SK-N-SH treated with all-trans-retinoic acid at 6 μM for 48 hours (cell line): ENCODE measurements at regions not wholly inside any gene's neighbourhood (a gene's known extent, or its start where the extent isn't known, plus 50 kb on each side); places are given as distances from the start of the nearest gene placed in this dataset.

Source experiments
- ATAC-seq: fragments of 200-7000 bp; cut with Tn5 transposase; 3 replicates; pipeline ENCODE4 v1.9.1; 2020; ENCODE audit warnings: mild to moderate bottlenecking, moderate library complexity
- ARNTL ChIP-seq: fragments of 450-650 bp; formaldehyde crosslinking; IDR thresholded peaks from 2 replicates; pipeline ENCODE4 v1.5.0; 2020; ENCODE audit warnings: low read depth, mild to moderate bottlenecking, moderate library complexity, borderline replicate concordance
- BACH2 ChIP-seq: fragments of 250-450 bp; sonication (Bioruptor Pico); IDR thresholded peaks from 2 replicates; pipeline ENCODE4 v1.9.0; 2021; ENCODE audit warnings: mild to moderate bottlenecking, borderline replicate concordance
- CSDC2 ChIP-seq: fragments of 250-450 bp; sonication (Bioruptor Pico); IDR thresholded peaks from 2 replicates; pipeline ENCODE4 v1.5.0; 2020; ENCODE audit warnings: mild to moderate bottlenecking, moderate library complexity
- ESRRG ChIP-seq: fragments of 250-450 bp; sonication (Bioruptor Pico); IDR thresholded peaks from 2 replicates; pipeline ENCODE4 v1.6.1; 2021; ENCODE audit warnings: mild to moderate bottlenecking
- GLIS3 ChIP-seq: fragments of 250-450 bp; sonication (Bioruptor Pico); IDR thresholded peaks from 2 replicates; pipeline ENCODE4 v1.5.0; 2020; ENCODE audit warnings: mild to moderate bottlenecking, moderate library complexity
- ISL1 ChIP-seq: fragments of 250-450 bp; sonication (Bioruptor Pico); IDR thresholded peaks from 2 replicates; pipeline ENCODE4 v2.1.2; 2022; ENCODE audit warnings: mild to moderate bottlenecking, moderate library complexity
- OSR1 ChIP-seq: fragments of 250-450 bp; sonication (Bioruptor Pico); IDR thresholded peaks from 2 replicates; pipeline ENCODE4 v1.8.0; 2022; ENCODE audit warnings: moderate library complexity, mild to moderate bottlenecking, inconsistent platforms
- PPARA ChIP-seq: fragments of 250-450 bp; sonication (Bioruptor Pico); IDR thresholded peaks from 2 replicates; pipeline ENCODE4 v1.5.0; 2020; ENCODE audit warnings: mild to moderate bottlenecking, borderline replicate concordance
- RARB ChIP-seq: fragments of 250-450 bp; sonication (Bioruptor Pico); IDR thresholded peaks from 2 replicates; pipeline ENCODE4 v1.8.0; 2021; ENCODE audit warnings: mild to moderate bottlenecking, moderate library complexity
- SNAI2 ChIP-seq: fragments of 250-450 bp; sonication (Bioruptor Pico); IDR thresholded peaks from 2 replicates; pipeline ENCODE4 v1.5.0; 2020; ENCODE audit warnings: mild to moderate bottlenecking, moderate library complexity
- TOX ChIP-seq: fragments of 250-450 bp; sonication (Bioruptor Pico); IDR thresholded peaks from 2 replicates; pipeline ENCODE4 v1.8.0; 2021; ENCODE audit warnings: mild to moderate bottlenecking, moderate library complexity, borderline replicate concordance
- ZC3H10 ChIP-seq: fragments of 250-450 bp; sonication (Bioruptor Pico); IDR thresholded peaks from 2 replicates; pipeline ENCODE4 v1.5.1; 2021; ENCODE audit warnings: mild to moderate bottlenecking, moderate library complexity
- ZFP3 ChIP-seq: fragments of 250-450 bp; sonication (Bioruptor Pico); IDR thresholded peaks from 2 replicates; pipeline ENCODE4 v1.5.0; 2020; ENCODE audit warnings: mild to moderate bottlenecking, moderate library complexity
- ZFP30 ChIP-seq: fragments of 450-650 bp; formaldehyde crosslinking; IDR thresholded peaks from 2 replicates; pipeline ENCODE4 v1.5.0; 2022; ENCODE audit warnings: mild to moderate bottlenecking, moderate library complexity
- ZNF565 ChIP-seq: fragments of 450-650 bp; formaldehyde crosslinking; conservative IDR thresholded peaks from 2 replicates; pipeline ENCODE4 v1.5.0; 2020; ENCODE audit warnings: low read depth, mild to moderate bottlenecking, moderate library complexity
- ZNF8 ChIP-seq: fragments of 450-650 bp; formaldehyde crosslinking; IDR thresholded peaks from 2 replicates; pipeline ENCODE4 v1.5.0; 2020; ENCODE audit warnings: mild to moderate bottlenecking, moderate library complexity
- TF ChIP-seq, protein P1 (sequence below): fragments of 250-450 bp; sonication (Bioruptor Pico); IDR thresholded peaks from 2 replicates; pipeline ENCODE4 v1.8.0; 2020; ENCODE audit warnings: mild to moderate bottlenecking, moderate library complexity, borderline replicate concordance
- TF ChIP-seq, protein P2 (sequence below): fragments of 250-450 bp; sonication (Bioruptor Pico); IDR thresholded peaks from 2 replicates; pipeline ENCODE4 v1.8.0; 2021; ENCODE audit warnings: low read depth, mild to moderate bottlenecking, moderate library complexity, borderline replicate concordance
- TF ChIP-seq, protein P3 (sequence below): fragments of 250-450 bp; sonication (Bioruptor Pico); IDR thresholded peaks from 2 replicates; pipeline ENCODE4 v1.5.1; 2021; ENCODE audit warnings: mild to moderate bottlenecking, moderate library complexity
- TF ChIP-seq, protein P4 (sequence below): fragments of 250-450 bp; sonication (Bioruptor Pico); IDR thresholded peaks from 2 replicates; pipeline ENCODE4 v1.5.1; 2020; ENCODE audit warnings: low read depth, mild to moderate bottlenecking, moderate library complexity
- TF ChIP-seq, protein P5 (sequence below): fragments of 250-450 bp; sonication (Bioruptor Pico); IDR thresholded peaks from 2 replicates; pipeline ENCODE4 v1.5.0; 2020; ENCODE audit warnings: mild to moderate bottlenecking, moderate library complexity

DNA sequence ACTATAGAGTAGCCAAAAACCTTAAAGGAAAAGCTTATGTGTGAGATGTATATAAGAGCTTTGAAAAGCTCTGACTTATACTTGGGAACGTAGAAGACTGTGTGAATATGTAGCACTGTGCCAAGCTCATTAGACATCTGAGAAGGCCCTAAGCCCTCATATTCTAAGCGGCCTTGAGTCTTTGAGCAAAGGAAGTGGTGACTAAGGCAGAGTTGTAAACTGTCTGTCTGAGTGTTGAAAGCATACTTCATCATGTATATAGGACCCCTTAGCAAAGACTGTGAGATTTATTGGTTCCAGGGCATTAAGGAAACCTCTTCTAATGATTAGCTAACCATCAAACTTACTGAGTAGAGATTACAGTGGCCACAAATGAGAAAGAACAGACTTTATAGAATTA is 153.3 kb upstream of the LYPLAL1 start:
- ATAC-seq: no peak
- TF ChIP-seq PPARA (no peak), ZNF565 (CRISPR knock-in tag) (no peak), SNAI2 (CRISPR knock-in tag) (no peak), CSDC2 (CRISPR knock-in tag) (no peak)

DNA sequence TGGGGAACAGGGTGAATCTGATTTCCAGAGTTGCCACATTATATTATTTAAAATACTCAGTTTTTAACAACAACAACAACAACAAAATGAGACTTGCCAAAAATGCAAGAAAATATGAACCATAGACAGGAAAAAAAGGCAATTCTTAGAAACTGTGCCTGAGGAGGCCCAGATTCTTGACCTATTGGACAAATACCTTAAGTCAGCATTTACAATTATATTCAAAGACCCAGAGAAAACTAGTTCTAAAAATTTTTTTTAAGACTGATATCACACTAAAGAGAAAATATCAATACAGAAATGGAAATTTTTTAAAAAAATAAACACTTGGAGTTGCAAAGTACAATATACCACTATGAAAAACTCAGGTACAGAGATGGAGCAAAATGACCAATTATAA is 152.8 kb upstream of the LYPLAL1 start:
- no peak for ATAC-seq
- TF ChIP-seq, protein P1, sequence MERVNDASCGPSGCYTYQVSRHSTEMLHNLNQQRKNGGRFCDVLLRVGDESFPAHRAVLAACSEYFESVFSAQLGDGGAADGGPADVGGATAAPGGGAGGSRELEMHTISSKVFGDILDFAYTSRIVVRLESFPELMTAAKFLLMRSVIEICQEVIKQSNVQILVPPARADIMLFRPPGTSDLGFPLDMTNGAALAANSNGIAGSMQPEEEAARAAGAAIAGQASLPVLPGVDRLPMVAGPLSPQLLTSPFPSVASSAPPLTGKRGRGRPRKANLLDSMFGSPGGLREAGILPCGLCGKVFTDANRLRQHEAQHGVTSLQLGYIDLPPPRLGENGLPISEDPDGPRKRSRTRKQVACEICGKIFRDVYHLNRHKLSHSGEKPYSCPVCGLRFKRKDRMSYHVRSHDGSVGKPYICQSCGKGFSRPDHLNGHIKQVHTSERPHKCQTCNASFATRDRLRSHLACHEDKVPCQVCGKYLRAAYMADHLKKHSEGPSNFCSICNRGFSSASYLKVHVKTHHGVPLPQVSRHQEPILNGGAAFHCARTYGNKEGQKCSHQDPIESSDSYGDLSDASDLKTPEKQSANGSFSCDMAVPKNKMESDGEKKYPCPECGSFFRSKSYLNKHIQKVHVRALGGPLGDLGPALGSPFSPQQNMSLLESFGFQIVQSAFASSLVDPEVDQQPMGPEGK (CRISPR knock-in tag): no peak
- TF ChIP-seq ZFP3 (no peak), ARNTL (CRISPR knock-in tag) (no peak)
- TF ChIP-seq, all 23 proteins: peak for 0

DNA sequence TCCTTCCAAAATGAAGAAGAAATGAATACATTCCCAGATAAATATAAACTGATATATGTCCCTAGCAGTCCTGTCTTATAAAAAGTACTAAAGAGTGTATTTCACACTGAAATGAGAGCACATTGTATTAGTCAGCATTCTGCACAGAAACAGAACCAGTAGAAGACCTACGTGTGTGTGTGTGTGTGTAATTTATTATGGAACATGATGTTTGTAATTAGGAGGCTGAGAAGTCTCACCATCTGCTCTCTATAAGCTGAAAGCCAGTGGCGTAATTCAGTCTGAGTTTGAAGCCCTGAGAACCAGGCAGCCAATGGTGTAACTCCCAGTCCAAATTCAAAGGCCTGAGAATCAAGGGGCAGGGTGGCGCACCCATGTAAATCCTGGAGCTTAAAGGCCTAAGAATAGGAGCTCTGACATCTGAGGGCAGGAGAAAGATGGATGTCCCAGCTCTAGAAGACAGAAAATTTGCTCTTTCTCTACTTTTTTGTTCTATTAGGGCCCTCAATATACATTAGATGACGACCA is 146.5 kb upstream of the LYPLAL1 start:
- ATAC-seq: no peak
- TF ChIP-seq RARB (CRISPR knock-in tag): no peak
- no peak for TF ChIP-seq ZFP30 (CRISPR knock-in tag)
- no peak for TF ChIP-seq BACH2 (CRISPR knock-in tag)
- TF ChIP-seq PPARA: no peak
- TF ChIP-seq ISL1 (CRISPR knock-in tag): no peak
- TF ChIP-seq ZNF8 (CRISPR knock-in tag): no peak
- no peak for TF ChIP-seq SNAI2 (CRISPR knock-in tag)
- no peak for TF ChIP-seq ARNTL (CRISPR knock-in tag)
- no peak for TF ChIP-seq ZFP3
- no peak for TF ChIP-seq ZC3H10 (CRISPR knock-in tag)
- TF ChIP-seq OSR1 (CRISPR knock-in tag): no peak
- TF ChIP-seq, protein P2, sequence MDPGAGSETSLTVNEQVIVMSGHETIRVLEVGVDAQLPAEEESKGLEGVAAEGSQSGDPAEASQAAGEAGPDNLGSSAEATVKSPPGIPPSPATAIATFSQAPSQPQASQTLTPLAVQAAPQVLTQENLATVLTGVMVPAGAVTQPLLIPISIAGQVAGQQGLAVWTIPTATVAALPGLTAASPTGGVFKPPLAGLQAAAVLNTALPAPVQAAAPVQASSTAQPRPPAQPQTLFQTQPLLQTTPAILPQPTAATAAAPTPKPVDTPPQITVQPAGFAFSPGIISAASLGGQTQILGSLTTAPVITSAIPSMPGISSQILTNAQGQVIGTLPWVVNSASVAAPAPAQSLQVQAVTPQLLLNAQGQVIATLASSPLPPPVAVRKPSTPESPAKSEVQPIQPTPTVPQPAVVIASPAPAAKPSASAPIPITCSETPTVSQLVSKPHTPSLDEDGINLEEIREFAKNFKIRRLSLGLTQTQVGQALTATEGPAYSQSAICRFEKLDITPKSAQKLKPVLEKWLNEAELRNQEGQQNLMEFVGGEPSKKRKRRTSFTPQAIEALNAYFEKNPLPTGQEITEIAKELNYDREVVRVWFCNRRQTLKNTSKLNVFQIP: no peak
- TF ChIP-seq, protein P3, sequence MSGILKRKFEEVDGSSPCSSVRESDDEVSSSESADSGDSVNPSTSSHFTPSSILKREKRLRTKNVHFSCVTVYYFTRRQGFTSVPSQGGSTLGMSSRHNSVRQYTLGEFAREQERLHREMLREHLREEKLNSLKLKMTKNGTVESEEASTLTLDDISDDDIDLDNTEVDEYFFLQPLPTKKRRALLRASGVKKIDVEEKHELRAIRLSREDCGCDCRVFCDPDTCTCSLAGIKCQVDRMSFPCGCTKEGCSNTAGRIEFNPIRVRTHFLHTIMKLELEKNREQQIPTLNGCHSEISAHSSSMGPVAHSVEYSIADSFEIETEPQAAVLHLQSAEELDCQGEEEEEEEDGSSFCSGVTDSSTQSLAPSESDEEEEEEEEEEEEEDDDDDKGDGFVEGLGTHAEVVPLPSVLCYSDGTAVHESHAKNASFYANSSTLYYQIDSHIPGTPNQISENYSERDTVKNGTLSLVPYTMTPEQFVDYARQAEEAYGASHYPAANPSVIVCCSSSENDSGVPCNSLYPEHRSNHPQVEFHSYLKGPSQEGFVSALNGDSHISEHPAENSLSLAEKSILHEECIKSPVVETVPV (CRISPR knock-in tag): no peak
- TF ChIP-seq, protein P4, sequence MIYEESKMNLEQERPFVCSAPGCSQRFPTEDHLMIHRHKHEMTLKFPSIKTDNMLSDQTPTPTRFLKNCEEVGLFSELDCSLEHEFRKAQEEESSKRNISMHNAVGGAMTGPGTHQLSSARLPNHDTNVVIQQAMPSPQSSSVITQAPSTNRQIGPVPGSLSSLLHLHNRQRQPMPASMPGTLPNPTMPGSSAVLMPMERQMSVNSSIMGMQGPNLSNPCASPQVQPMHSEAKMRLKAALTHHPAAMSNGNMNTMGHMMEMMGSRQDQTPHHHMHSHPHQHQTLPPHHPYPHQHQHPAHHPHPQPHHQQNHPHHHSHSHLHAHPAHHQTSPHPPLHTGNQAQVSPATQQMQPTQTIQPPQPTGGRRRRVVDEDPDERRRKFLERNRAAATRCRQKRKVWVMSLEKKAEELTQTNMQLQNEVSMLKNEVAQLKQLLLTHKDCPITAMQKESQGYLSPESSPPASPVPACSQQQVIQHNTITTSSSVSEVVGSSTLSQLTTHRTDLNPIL (CRISPR knock-in tag): no peak

DNA sequence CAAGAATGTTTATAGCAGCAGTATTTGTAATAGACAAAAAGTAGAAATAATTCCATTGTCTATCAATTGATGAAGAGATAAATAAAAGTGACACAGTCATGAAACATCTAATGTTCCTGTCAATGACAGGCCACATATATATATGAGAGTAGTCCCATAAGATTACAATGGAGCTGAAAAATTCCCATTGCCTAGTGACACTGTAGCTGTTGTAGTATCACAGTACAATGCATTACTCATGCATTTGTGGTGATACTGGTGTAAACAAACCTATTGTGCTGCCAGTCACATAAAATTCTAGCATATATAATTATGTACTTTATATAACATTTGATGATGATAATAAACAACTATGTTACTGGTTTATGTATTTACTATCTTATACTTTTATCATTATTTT is 141.9 kb upstream of the LYPLAL1 start:
- ATAC-seq: no peak
- no peak for TF ChIP-seq RARB (CRISPR knock-in tag)
- no peak for TF ChIP-seq ESRRG (CRISPR knock-in tag)
- TF ChIP-seq GLIS3: no peak
- TF ChIP-seq, protein P2: no peak

DNA sequence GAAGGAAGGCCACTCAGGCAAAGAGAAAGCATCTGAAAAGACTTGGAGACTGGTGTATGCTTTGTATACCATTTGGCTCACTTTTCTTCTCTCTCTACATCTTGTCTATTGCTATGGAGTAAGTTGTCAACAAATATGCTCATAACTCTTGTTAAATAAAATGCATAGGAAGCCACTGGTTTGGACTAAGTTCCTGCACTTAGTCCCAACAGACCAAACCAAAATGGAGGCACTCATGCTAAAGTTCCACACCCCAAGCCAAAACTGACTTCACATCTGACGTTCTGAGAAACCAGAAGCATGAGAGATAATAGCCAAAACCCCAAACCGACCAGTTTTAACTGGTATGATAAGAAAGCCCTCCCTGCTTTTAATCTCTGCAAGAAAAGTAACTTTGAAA is 135.3 kb upstream of the LYPLAL1 start:
- no peak for ATAC-seq
- TF ChIP-seq ESRRG (CRISPR knock-in tag): no peak
- TF ChIP-seq, protein P1 (CRISPR knock-in tag): no peak
- no peak for TF ChIP-seq GLIS3
- no peak for TF ChIP-seq TOX (CRISPR knock-in tag)
- TF ChIP-seq, protein P2: no peak
- TF ChIP-seq, protein P5, sequence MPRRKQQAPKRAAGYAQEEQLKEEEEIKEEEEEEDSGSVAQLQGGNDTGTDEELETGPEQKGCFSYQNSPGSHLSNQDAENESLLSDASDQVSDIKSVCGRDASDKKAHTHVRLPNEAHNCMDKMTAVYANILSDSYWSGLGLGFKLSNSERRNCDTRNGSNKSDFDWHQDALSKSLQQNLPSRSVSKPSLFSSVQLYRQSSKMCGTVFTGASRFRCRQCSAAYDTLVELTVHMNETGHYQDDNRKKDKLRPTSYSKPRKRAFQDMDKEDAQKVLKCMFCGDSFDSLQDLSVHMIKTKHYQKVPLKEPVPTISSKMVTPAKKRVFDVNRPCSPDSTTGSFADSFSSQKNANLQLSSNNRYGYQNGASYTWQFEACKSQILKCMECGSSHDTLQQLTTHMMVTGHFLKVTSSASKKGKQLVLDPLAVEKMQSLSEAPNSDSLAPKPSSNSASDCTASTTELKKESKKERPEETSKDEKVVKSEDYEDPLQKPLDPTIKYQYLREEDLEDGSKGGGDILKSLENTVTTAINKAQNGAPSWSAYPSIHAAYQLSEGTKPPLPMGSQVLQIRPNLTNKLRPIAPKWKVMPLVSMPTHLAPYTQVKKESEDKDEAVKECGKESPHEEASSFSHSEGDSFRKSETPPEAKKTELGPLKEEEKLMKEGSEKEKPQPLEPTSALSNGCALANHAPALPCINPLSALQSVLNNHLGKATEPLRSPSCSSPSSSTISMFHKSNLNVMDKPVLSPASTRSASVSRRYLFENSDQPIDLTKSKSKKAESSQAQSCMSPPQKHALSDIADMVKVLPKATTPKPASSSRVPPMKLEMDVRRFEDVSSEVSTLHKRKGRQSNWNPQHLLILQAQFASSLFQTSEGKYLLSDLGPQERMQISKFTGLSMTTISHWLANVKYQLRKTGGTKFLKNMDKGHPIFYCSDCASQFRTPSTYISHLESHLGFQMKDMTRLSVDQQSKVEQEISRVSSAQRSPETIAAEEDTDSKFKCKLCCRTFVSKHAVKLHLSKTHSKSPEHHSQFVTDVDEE (CRISPR knock-in tag): no peak
- TF ChIP-seq OSR1 (CRISPR knock-in tag): no peak
